Inflammatory macrophage treated with lipopolysaccharide for 4 hours (primary cell): ENCODE measurements at regions not wholly inside any gene's neighbourhood (a gene's known extent, or its start where the extent isn't known, plus 50 kb on each side); places are given as distances from the start of the nearest gene placed in this dataset.
A peak's percentile ranks its signal among the peaks of the same experiment; 100 is the strongest.

Source experiments
- DNase-seq: peaks from one replicate; pipeline ENCODE4 v3.0.0-alpha.2; 2020

DNA sequence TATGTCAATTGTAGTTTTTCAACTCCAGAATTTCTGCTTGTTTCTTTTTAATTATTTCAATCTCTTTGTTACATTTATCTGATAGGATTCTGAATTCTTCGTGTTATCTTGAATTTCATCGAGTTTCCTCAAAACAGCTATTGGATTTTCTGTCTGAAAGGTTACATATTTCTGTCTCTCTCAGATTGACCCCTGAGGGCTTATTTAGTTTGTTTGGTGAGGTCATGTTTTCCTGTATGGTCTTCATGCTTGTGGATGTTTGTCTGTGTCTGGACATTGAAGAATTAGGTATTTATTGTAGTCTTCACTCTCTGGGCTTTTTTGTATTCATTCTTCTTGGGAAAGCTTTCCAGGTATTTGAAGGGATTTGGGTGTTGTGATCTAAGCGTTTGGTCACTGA, 85.6 kb downstream of the SNAPC1 start:
- DNase-seq, result no peak

DNA sequence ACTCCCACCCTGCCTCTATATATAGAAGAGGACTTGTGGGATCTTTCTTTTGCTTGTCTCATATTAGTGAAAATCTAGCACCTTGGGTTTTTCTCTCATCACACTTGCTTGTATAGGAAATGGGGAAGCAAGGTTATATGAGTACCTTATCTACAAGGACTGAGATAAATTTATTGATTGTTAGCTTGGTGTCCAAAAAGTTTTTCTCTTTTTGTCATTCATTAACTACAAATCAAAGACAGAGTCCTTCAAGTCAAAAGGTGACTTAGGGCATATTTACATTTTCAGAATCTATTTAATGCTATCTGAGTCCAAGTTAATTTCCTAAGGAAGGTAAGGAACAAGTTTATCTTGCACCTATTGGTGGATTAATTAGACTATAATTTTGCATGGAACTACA, 92.7 kb downstream of the SNAPC1 start:
- DNase-seq, result no peak

DNA sequence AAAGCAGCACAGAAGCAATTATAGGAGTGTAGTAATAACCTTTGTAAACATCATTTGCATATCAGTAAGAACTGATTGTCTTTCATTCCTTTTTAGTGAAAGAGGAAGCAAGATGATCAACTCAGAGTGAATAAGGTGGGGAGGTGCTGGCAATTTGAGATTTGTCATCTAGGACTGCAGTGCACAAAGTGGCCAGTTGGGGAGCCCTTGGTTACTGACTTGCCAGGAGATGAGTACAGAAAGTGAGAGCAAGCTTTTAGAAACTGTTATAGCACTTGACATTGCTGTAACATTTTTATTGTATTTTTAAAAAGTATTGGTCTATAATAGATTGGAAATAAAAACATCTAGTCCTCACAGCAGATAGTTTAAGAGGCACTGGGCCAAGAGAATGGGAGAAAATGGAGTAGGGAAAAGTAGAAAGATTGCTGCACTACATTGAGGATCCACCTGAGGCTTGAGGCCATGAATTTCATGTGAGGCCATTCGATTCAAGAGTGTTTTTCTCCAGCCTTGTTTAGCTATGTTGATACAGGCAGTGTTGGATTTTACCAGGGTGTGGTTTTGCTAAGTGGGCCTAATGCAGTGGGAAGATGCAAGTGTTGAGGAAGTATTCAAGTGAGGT, 98.2 kb downstream of the SNAPC1 start:
- DNase-seq, result peak; percentile 69

DNA sequence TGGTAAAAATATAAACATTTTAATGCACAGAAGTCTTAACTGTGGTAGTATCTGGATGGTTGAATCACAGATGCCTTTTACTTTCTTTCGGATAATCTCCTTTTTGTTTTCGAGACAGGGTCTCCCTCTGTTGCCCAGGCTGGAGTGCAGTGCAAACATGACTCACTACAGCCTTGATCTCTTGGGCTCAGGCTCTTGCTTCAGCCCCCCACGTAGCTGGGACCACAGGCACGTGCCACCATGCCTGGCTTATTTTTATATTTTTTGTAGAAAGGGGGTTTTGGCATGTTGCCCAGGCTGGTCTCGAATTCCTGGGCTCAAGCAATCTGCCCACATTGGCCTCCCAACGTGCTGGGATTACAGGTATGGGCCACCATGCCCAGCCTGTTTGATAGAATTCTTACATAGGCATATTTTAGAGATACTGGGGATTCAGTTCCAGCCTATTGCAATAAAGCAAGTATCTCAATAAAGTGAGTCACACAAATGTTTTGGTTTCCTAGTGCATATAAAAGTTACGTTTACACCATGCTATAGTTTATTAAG, 99.2 kb downstream of the SNAPC1 start:
- no peak for DNase-seq

DNA sequence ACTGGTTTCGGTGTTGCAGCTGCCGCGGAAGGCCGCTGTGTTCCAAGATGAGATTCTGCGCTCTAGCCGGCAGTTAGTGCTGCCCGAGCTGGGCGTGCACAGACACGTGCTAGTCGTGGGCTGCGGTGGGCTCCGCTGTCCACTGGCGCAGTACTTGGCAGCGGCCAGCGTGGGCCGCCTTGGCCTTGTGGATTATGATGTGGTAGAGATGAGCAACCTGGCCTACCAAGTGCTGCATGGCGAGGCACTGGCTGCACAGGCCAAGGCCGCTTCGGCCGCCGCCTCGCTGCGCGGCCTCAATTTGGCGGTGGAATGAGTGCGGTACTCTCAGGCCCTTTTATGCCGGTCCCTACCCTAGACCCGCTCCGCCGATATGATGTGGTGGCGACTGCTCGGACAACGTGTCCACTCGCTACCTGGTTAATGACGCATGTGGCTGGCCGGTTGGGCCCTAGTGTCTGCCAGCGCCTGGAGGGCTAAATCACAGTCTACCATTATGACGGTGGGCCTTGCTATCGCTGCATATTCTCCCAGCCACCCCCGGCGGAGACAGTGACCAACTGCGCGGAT, 102.2 kb downstream of the SNAPC1 start:
- DNase-seq, result no peak

DNA sequence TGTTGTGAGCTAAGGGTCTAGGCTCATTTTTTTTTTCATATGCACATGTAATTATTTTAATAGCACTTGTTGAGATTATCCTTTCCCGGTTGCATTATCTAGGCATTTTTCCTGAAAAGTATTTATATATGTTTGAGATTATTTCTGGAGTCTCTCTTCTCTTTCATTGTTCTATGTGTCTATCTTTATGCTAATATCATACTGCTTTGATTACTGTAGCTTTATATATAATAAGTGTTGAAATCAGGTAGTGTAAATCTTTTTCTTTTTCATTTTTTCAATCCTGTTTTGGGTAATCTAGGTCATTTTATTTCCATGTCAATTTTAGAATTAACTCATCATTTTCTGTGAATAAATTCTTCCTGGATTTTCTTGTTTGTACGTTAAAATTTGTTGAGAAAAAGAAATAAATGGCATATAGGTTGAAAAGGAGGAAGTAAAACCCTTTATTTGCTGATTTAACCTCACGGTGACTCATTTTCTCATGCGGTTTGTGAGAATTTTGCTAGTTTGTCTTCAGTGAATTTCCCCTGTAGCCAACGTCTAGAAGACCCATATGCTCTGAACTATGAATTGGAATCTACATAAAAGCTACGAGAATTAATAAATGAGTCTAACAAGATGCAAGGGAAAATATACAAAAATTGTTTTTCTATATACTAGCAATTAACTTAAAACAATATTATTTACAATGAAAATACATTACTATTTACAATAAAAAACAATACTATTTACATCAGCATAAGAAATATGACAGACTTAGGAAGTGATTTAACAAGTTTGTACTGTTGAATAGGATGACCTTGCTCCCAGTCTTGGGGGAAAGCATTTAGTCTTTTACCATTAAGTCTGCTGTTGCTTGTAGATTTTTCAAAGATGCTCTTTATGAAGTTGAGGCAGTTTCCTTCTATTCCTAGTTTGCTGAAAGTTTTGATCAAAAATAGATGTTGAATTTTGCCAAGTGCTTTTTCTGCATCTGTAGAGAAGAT, 105.0 kb downstream of the SNAPC1 start:
- peak; percentile 86 for DNase-seq

DNA sequence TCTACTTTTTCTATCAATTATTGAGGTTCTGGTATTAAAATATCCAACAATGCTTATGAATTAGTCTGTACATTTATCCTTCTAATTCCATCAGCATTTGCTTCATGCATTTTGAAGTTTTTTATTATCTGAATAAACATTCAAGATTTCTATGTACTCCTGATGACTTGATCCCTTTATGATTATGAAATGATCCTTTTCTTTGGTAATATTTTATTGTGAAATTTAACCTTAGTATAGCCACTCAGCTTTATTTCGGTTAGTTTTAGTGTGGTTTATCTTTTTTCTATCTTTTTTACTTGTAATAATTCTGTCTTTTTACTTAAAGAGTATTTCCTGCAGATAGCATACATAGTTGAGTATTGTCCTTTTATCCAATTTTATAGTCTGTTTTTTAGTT, 106.6 kb downstream of the SNAPC1 start:
- peak; percentile 64 for DNase-seq

DNA sequence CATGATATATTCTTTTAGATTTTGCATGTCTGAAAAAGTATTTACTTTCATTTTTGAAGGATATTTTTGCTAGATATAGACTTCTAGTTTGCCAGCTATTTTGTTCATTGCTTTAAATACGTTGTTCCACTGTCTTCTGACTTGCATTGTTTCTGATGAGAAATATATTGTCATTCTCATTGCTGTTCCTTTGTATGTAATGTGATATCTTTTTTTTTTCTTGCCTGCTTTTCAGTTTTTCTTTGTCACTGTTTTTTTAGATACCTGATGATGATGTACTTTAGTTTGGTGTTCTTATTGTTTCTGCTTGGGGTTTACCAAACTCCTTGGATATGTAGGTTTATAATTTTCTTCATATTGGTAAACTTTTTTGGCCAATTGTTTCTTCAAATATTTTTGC, 107.9 kb downstream of the SNAPC1 start:
- DNase-seq, result no peak

DNA sequence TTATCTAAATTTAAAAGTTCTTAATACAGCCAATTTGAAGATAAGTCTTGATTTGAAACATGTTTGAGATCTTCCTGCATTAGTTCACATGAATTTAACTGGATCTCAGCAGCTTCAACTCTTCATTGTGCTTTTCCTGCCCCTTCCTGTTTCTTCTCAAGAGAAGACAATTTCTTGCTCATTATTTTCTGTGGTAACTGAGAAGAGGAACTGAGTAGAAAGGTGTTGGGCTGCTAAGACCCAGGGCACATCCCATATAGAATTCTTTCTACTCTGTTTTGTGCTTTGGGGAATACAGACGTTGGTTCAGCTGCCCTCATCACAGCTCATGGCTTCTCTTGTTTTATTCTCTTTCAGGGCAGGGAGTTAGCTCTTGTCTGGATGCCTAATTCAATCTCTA, 110.2 kb downstream of the SNAPC1 start:
- peak; percentile 5 for DNase-seq

DNA sequence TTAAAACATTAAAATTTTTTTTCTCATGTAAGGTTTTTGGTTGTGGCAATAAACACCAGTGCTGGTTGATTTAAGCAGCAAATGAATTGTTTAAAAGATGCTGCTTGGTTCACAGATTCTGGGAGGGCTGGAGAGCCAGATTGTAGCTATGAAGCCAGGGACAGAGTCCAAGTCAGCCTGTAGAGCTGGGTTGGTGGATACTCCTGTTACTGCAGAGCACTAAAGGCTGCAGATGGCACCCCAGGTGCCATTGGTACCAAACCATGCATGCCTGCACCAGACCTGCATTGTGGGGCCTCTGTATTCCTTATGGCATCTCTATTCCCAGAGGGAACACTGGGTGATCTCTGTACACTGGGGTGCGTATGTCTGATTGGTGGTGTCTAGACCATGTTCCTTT, 113.3 kb downstream of the SNAPC1 start:
- no peak for DNase-seq

DNA sequence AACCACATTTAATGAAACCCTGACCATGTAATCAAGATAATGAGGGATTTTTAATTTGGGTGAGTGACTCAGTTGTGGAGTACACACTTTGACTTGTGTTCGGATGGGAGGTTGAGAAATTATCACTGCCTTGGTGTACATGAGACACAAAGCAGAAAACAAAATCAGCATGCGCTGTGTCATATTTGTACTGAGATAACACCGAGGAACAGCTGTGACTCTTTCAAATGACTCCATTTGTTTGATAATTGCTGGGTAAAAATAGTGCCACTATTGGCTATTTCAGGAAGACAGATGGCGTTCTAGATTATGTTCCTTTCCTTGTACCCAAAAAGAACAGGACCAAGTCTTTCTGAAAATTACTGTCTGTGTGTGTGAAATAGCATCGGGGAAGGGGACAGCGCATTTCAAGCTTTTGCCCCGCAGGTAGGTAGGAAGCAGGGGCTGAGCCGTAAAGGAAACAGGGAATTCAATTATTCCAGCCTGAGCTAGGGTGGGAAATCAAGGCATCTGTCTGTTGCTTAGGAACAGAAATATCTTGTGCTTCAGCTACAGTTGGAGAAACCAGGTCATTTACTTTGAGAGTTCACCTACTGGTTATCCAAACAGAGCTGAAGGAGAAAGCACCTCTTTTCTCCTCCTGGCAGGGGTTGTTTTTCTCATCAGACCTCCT, 114.3 kb downstream of the SNAPC1 start:
- no peak for DNase-seq

DNA sequence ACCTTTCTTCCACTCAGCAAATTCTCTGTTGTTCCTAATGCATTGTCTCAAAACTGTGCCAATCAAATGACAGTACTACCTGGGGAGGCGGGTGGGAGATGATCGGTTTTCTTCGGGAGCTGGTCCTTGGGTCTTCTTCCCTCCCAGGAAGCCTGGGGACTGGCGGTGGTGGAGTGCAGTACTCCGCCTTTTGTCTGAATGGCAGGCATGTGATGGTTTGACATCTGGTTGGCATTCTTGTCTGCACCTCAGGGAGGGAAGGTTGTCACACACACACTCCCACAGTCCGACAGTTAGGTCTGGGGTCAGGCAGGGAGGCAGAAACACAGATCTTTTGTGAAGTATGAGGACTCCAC, 114.8 kb downstream of the SNAPC1 start:
- DNase-seq, result no peak

DNA sequence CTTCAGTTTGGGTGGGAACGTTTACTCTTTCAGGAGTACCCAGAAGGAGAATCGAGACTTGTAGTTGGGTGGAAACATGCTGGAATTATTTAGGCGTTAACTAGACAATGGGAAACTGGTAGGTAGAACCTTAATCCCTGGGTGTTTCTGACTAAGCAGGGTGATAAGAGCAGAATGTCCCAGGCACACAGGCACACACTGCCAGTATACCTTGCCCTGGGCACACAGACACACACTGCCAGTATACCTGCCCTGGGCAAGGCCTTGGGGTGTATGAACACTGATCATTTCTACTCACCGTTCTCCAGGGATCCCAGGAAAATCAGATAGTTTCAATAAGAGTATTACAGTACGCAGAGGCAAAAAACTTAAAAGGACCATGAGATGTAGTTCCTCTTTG, 115.5 kb downstream of the SNAPC1 start:
- DNase-seq, result no peak

DNA sequence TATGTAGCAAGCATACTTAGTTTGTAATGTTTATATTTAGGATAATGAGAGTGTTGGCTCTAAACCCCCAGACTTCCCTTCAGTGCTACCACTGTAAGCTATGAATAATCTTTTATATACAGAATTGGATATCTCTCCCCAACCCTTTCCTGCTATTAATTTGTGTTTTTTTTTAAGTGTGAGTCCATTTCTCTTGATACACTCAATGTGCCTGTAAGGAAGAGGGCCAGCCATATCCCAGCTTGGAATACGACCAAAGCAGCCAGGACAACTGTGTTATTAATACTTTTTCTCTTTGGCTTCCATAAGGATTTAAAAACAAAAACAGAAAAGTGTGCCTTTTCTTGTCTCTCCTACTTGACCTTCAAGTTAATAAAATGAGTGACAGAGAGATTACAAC, 116.7 kb downstream of the SNAPC1 start:
- DNase-seq, result no peak

DNA sequence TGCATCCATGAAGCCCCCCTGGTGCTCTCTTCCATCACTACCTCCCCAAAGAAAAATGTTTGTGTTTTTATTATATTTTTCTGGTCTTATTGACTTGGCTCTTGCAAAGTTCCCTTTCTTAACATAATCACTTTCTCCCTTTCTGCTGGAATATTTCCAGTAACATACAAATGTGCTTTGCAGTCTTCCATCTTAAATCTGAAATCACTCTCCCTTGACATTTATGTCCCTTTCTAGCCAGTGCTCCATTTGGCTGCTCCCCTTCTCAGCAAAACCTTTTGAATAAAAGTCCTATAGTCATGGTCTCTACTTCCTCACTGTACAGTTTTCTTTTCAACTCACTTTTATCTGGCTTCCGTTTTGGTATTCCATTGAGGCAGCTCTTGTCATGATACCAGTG, 118.8 kb downstream of the SNAPC1 start:
- DNase-seq, result no peak

DNA sequence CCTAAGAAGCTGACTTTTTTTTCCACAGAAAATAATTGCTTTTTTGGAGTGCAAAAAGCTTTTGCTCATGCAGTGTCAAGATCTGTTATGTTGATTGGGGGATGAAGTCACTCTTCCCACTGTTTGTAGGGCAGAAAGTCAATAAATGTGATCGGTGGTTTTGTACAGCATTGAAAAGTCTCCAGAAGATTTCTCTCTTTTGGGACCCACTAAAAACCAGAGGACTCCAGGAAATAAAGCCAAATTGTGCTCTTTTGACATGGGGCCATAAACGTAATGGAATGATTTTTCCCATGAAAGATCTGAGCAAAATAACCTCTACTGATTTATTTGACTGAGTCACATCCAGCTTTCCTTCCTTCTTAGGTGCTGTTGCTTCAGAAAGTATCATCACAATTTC, 122.5 kb downstream of the SNAPC1 start:
- DNase-seq, result no peak

DNA sequence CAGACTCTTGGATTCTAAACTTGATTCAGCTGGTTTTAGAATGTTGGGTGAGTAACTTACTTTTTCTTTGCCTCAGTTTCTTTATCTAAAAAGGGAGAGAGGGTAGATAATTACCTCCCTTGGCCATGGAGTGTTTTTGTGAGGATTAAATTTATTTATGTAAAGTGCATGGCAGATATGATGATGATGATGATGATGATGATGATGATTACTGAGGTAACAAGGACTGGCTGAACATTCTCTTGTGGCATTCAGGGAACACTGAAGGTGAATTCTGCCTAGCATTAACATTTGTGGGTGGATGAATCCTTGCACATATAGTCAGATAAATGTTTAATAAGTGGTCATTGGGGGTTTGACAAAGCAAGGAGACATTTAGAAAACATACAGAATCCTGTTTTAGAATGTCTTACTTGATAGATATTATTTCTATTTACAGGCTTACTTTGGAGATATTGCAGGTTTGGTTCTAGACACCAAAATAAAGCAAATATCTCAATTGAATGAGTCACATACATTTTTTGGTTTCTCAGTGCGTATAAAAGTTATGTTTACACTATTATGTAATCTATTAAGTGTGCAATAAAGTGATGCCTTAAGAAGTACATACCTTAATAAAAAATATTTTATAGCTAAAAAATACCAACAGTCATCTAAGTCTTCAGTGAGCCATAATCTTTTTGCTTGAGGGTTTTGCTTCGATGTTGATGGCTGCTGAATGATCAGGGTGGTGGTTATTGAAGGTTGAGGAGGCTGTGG, 123.2 kb downstream of the SNAPC1 start:
- DNase-seq, result no peak

DNA sequence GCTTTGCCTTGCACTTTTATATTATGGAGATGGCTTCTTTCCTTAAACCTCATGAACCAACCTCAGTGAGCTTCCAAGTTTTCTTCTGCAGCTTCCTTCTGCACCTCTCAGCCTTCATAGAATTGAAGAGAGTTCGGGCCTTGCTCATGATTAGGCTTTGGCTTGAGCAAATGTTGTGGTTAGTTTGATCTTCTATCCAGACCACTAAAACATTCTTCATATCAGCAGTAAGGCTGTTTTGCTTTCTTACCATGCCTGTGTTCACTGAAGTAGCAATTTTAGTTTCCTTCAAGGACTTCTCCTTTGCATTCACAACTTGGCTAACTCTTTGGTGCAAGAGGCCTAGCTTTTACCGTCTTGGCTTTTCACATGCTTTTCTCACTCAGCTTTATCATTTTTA, 125.4 kb downstream of the SNAPC1 start:
- no peak for DNase-seq

DNA sequence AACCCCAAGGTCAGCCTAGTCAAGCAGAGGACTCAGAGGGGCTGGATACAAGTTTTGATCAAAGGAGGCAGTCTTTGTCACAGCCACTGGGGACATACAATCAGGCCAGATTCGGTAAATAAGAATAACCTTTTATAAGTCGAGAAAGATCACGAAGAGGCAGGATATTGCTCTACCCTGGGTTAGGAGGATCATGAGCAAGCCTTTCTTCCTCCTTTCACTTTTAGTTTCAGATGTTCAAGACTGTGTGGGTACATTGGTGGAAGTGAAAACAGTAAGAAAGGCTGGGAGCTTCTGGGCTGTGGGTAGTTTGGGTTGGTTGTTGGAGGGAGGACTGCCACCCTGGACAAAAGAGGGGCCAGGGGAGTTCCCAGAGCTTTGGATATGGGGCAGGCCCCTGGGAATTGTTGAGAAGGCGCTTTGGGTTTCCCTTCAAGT, 127.7 kb downstream of the SNAPC1 start:
- DNase-seq, result peak; percentile 90

DNA sequence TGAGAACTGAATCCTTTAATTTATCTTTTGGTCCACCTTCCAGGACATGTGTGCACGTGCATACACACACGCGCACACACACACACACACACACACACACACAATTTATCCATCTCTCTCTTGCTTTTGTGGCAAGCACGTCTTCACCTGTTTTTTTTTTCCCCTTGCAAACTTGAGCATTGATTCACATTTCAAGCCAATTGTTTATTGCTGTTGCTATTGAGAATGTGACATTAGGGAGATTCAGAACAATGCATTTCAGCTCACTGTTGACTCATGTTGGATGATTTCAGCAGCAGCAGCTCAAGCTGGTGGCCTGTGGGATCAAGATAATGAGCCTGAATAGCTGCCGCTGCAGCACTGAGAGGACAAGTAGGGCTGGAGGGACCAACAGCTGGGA, 128.9 kb downstream of the SNAPC1 start:
- DNase-seq, result no peak

DNA sequence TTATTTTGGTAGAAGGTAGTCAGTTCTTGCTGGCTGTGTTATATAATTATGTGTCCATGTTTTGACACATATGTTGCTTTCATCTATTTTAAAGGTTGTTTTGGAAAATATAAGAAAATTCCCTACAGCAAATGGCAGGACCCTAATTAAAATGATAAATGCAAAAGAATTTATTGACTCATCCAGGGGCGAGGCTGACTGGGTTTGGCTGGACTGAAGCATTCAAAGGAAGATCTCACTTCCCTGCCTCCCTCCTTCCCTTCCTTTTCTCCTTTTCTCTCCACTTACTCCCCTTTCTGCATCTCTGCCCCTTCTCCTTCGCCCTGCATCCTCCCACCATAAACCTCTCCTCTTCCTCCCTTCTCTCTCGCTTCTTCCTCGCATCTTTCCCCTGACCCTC, 129.6 kb downstream of the SNAPC1 start:
- no peak for DNase-seq

DNA sequence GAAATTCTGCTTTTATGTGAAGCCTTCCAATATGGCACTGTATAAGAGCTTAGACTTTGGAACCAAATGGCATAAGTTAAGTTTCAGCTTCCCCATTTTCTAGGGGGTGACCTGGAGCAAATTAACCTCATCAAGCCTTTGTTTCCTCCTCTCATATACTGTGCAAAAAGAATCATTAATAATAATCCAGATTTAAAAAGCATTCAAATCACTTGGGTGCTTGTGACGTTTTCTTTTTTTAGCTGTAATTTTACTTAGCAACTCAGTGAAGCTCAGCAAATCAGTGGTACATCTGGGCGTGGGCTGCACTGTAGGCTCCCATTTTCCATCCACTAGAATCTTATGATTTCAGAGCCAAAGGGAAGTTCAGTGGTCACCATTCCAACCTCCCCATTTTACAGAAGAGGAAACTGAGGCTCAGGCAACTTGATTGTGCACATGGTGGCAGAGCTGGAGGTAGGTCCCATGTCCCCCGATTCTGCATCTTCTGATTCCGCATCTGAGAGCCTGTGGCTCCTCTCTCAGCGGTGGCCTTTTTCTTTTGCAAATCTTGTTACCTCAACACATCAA, 131.2 kb downstream of the SNAPC1 start:
- no peak for DNase-seq
